ENCODE measurements at regions not wholly inside any gene's neighbourhood (a gene's known extent, or its start where the extent isn't known, plus 50 kb on each side); places are given as distances from the start of the nearest gene placed in this dataset.

GRCh38 chr1:213840575-213840974, 147.2 kb upstream of the PROX1 start:
- Mint-ChIP-seq H3K27me3 (ENCODE audit: unreplicated experiment) (no peaks in the 10 kb centered on the region), H3K9me3 (ENCODE audit: unreplicated experiment) (no peaks in the 10 kb centered on the region), H3K4me3 (ENCODE audit: unreplicated experiment) (no peak overlapping the region), H3K36me3 (ENCODE audit: unreplicated experiment) (no peaks in the 10 kb centered on the region), H3K27ac (ENCODE audit: unreplicated experiment) (no peak overlapping the region), H3K4me1 (ENCODE audit: unreplicated experiment) (no peaks in the 10 kb centered on the region)
- TF ChIP-seq CTCF (IDR thresholded peaks at IDR 0.05): no peak
- DNase-seq (ENCODE audit: extremely low spot score, unreplicated experiment): no peak

- no peaks in the 10 kb centered on the region for H3K27me3 Mint-ChIP-seq (ENCODE audit: unreplicated experiment)
- no peak overlapping the region for H3K27ac Mint-ChIP-seq (ENCODE audit: unreplicated experiment)
- no peaks in the 10 kb centered on the region for H3K36me3 Mint-ChIP-seq (ENCODE audit: unreplicated experiment)
- H3K4me3 Mint-ChIP-seq (ENCODE audit: unreplicated experiment): no peak overlapping the region
- TF ChIP-seq CTCF (IDR thresholded peaks at IDR 0.05): no peak
- no peaks in the 10 kb centered on the region for H3K9me3 Mint-ChIP-seq (ENCODE audit: unreplicated experiment)
- no peaks in the 10 kb centered on the region for H3K4me1 Mint-ChIP-seq (ENCODE audit: unreplicated experiment)
- DNase-seq (ENCODE audit: extremely low spot score, unreplicated experiment): no peak
These were observed 143.1 kb upstream of the PROX1 start for GRCh38 chr1:213844632-213845031.

- H3K27ac Mint-ChIP-seq (ENCODE audit: unreplicated experiment): no peak overlapping the region
- no peaks in the 10 kb centered on the region for H3K27me3 Mint-ChIP-seq (ENCODE audit: unreplicated experiment)
- H3K9me3 Mint-ChIP-seq (ENCODE audit: unreplicated experiment): no peaks in the 10 kb centered on the region
- TF ChIP-seq CTCF (IDR thresholded peaks at IDR 0.05): no peak
- no peaks in the 10 kb centered on the region for H3K36me3 Mint-ChIP-seq (ENCODE audit: unreplicated experiment)
- no peak for DNase-seq (ENCODE audit: extremely low spot score, unreplicated experiment)
- H3K4me3 Mint-ChIP-seq (ENCODE audit: unreplicated experiment): no peak overlapping the region
- H3K4me1 Mint-ChIP-seq (ENCODE audit: unreplicated experiment): no peaks in the 10 kb centered on the region
These were observed 135.7 kb upstream of the PROX1 start for GRCh38 chr1:213852107-213852506.

GRCh38 chr1:213858581-213858980, 129.2 kb upstream of the PROX1 start:
- no peak for DNase-seq (ENCODE audit: extremely low spot score, unreplicated experiment)
- H3K9me3 Mint-ChIP-seq (ENCODE audit: unreplicated experiment): no peaks in the 10 kb centered on the region
- no peak overlapping the region for H3K4me3 Mint-ChIP-seq (ENCODE audit: unreplicated experiment)
- H3K27ac Mint-ChIP-seq (ENCODE audit: unreplicated experiment): no peak overlapping the region
- no peak for TF ChIP-seq CTCF (IDR thresholded peaks at IDR 0.05)
- no peaks in the 10 kb centered on the region for H3K27me3 Mint-ChIP-seq (ENCODE audit: unreplicated experiment)
- H3K36me3 Mint-ChIP-seq (ENCODE audit: unreplicated experiment): no peaks in the 10 kb centered on the region
- H3K4me1 Mint-ChIP-seq (ENCODE audit: unreplicated experiment): no peaks in the 10 kb centered on the region

- DNase-seq (ENCODE audit: extremely low spot score, unreplicated experiment): no peak
- Mint-ChIP-seq H3K27ac (ENCODE audit: unreplicated experiment) (no peak overlapping the region), H3K9me3 (ENCODE audit: unreplicated experiment) (no peaks in the 10 kb centered on the region), H3K4me3 (ENCODE audit: unreplicated experiment) (no peak overlapping the region), H3K36me3 (ENCODE audit: unreplicated experiment) (no peaks in the 10 kb centered on the region), H3K27me3 (ENCODE audit: unreplicated experiment) (no peaks in the 10 kb centered on the region), H3K4me1 (ENCODE audit: unreplicated experiment) (no peaks in the 10 kb centered on the region)
- no peak for TF ChIP-seq CTCF (IDR thresholded peaks at IDR 0.05)
These were observed 125.9 kb upstream of the PROX1 start for GRCh38 chr1:213861841-213862240.

Data from osteocyte (in vitro differentiated cells).